B cell (primary cell): ENCODE measurements at regions not wholly inside any gene's neighbourhood (a gene's known extent, or its start where the extent isn't known, plus 50 kb on each side); places are given as distances from the start of the nearest gene placed in this dataset.

Experiments
- ATAC-seq: fragments of 200-7000 bp; cut with Tn5 transposase; one replicate; pipeline ENCODE4 v1.10.0; 2021; ENCODE audit warnings: low read depth, mild to moderate bottlenecking, moderate number of reproducible peaks, moderate library complexity
- CTCF ChIA-PET: fragments of 350-600 bp; sonication (Branson Sonifier 250); formaldehyde crosslinking; loops from one replicate; lab custom pipeline; 2021; ENCODE audit warnings: antibody characterized with exemption, inconsistent platforms; lab: Charles Lee
- POLR2A ChIA-PET: fragments of 350-600 bp; sonication (Branson Sonifier 250); formaldehyde crosslinking; loops from one replicate; lab custom pipeline; 2021; ENCODE audit warnings: antibody characterized with exemption; lab: Charles Lee
- DNase-seq: peaks from one replicate; pipeline ENCODE4 v3.0.0; 2013
- H2AFZ ChIP-seq: 2 replicates; pipeline ENCODE4 v1.6.1; 2012; ENCODE audit warnings: mild to moderate bottlenecking, low read depth, low read length; ENCODE audit not compliant: insufficient read depth, poor library complexity, severe bottlenecking
- H3K27ac ChIP-seq, 2 donors: 1 replicate in 1 of 2; 2 replicates in 1 of 2; pipeline ENCODE4 v1.5.1; 2012 to 2013; ENCODE audit warnings: low read length in 2 of 2, mild to moderate bottlenecking in 2 of 2, moderate library complexity in 1 of 2
- H3K27me3 ChIP-seq, 4 experiments: fragments of 200-600 bp in 1 of 4; sonication (generic) in 1 of 4; replicated peaks in 1 of 4; 1 replicate in 2 of 4; 2 replicates in 2 of 4; pipeline versions ENCODE4 v1.6.1 to v1.7.0; 2013 to 2016; ENCODE audit warnings: low read length in 3 of 4, mild to moderate bottlenecking in 2 of 4, mixed read lengths in 1 of 4, moderate library complexity in 1 of 4; ENCODE audit not compliant: insufficient read depth in 4 of 4, control insufficient read depth in 3 of 4; ENCODE audit errors: control extremely low read depth in 1 of 4
- H3K36me3 ChIP-seq, 2 experiments: replicated peaks in 1 of 2; 1 replicate in 1 of 2; 2 replicates in 1 of 2; pipeline versions ENCODE4 v1.6.1 to v1.7.1; 2013; ENCODE audit warnings: low read length in 1 of 2; ENCODE audit not compliant: insufficient read depth in 2 of 2, control insufficient read depth in 1 of 2; ENCODE audit errors: control extremely low read depth in 1 of 2, extremely low read depth in 1 of 2
- H3K4me1 ChIP-seq, 2 donors: fragments of 200-600 bp in 1 of 2; sonication (generic) in 1 of 2; 1 replicate in 1 of 2; 2 replicates in 1 of 2; pipeline versions ENCODE4 v1.5.1 to v1.6.1; 2013 to 2017; ENCODE audit warnings: low read length in 2 of 2; ENCODE audit not compliant: control insufficient read depth in 2 of 2, insufficient read depth in 2 of 2
- H3K4me2 ChIP-seq: replicated peaks from 2 replicates; pipeline ENCODE3; 2012; ENCODE audit warnings: mild to moderate bottlenecking, low read depth, low read length; ENCODE audit not compliant: poor library complexity, severe bottlenecking
- H3K4me3 ChIP-seq, 5 experiments: fragments of 200-600 bp in 1 of 5; sonication (generic) in 1 of 5; 1 replicate in 3 of 5; 2 replicates in 2 of 5; pipeline versions ENCODE4 v1.5.1 to v1.7.0; 2011 to 2016; ENCODE audit warnings: low read length in 4 of 5, mild to moderate bottlenecking in 4 of 5, low read depth in 2 of 5, control low read depth in 1 of 5, moderate library complexity in 1 of 5; ENCODE audit not compliant: insufficient read depth in 1 of 5; ENCODE audit errors: control extremely low read depth in 1 of 5, extremely low read depth in 1 of 5
- H3K79me2 ChIP-seq: fragments of 200-600 bp; sonication (generic); one replicate; pipeline ENCODE4 v1.6.0; 2016; ENCODE audit warnings: low read length; ENCODE audit not compliant: control insufficient read depth, insufficient read depth
- H3K9ac ChIP-seq: fragments of 200-600 bp; sonication (generic); 2 replicates; pipeline ENCODE4 v1.6.1; 2017; ENCODE audit warnings: mild to moderate bottlenecking, low read length, moderate library complexity
- H3K9me3 ChIP-seq, 3 donors: one replicate each; pipeline versions ENCODE4 v1.6.1 to v1.7.1; 2013; ENCODE audit warnings: low read length in 2 of 3; ENCODE audit not compliant: control insufficient read depth in 2 of 3, insufficient read depth in 1 of 3; ENCODE audit errors: control extremely low read depth in 1 of 3
- H4K20me1 ChIP-seq: 2 replicates; pipeline ENCODE4 v1.6.0; 2012; ENCODE audit warnings: mild to moderate bottlenecking, low read length; ENCODE audit not compliant: insufficient read depth, control insufficient read depth, poor library complexity, severe bottlenecking
- H3K27ac Mint-ChIP-seq: one replicate; pipeline ENCODE4 v1.8.0; 2021; ENCODE audit warnings: mixed read lengths
- H3K27me3 Mint-ChIP-seq: one replicate; pipeline ENCODE4 v1.8.0; 2021; ENCODE audit warnings: mixed read lengths
- H3K4me1 Mint-ChIP-seq: one replicate; pipeline ENCODE4 v1.8.0; 2021; ENCODE audit warnings: mixed read lengths
- H3K4me3 Mint-ChIP-seq: one replicate; pipeline ENCODE4 v1.8.0; 2021; ENCODE audit warnings: mixed read lengths
- H3K9me3 Mint-ChIP-seq: one replicate; pipeline ENCODE4 v1.8.0; 2022; ENCODE audit warnings: mixed read lengths; ENCODE audit not compliant: insufficient read depth
- CTCF ChIP-seq: fragments of 200-600 bp; IDR thresholded peaks from one replicate; pipeline ENCODE4 v1.8.0; 2022; ENCODE audit warnings: antibody characterized with exemption, mild to moderate bottlenecking
- EZH2 ChIP-seq: IDR thresholded peaks from 2 replicates; pipeline ENCODE4 v1.6.1; 2012; ENCODE audit warnings: borderline replicate concordance, low read depth, mild to moderate bottlenecking, moderate library complexity, low read length; ENCODE audit not compliant: insufficient read depth, poor library complexity, severe bottlenecking
- WGBS: methylation state at CpG from one replicate; pipeline ENCODE4 v1.1.5; 2013; ENCODE audit warnings: missing lambda C conversion rate; ENCODE audit not compliant: insufficient coverage; 5-methylcytosine and 5-hydroxymethylcytosine counted together
- intact Hi-C: fragments of 100-400 bp; cut with micrococcal nuclease; formaldehyde crosslinking; loops from one replicate; pipeline ENCODE4 v1.10.0; 2022

DNA sequence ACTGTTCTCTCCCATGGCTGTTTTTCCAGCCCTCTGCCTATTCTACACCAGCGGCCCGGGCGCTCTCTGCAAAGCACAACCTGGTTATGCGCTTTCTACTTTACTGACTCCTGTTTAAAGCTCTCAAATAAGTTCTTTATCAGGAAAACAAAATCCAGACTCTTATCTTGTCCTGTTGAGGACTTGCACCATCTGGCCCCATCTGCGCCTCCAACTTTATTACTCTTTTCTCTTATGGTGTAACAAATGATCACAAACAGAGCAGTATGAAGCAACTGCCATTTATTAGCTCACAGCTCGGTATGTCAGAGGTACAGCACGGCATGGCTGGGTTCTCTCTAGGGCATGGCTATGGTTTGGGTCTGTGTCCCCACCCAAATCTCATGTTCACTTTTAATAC is 236.5 kb upstream of the NT5C1B start:
- H3K36me3 ChIP-seq: no peaks in the 10 kb centered on the region
- DNase-seq (no peak), ATAC-seq (no peak)
- intact Hi-C loops: no loop called here
- H3K4me3 Mint-ChIP-seq: no peak overlapping the region
- no peaks in the 10 kb centered on the region for H3K9me3 ChIP-seq
- H3K79me2 ChIP-seq: no peaks in the 10 kb centered on the region
- H3K9me3 Mint-ChIP-seq: no peaks in the 10 kb centered on the region
- no peak overlapping the region for H3K4me3 ChIP-seq
- no peak overlapping the region for H3K4me2 ChIP-seq
- H3K4me1 ChIP-seq: no peaks in the 10 kb centered on the region
- H2AFZ ChIP-seq: no peak overlapping the region
- no peaks in the 10 kb centered on the region for H3K27me3 Mint-ChIP-seq
- H3K27ac ChIP-seq: no peak overlapping the region
- TF ChIP-seq CTCF (no peak), EZH2 (no peak)
- H3K27ac Mint-ChIP-seq: no peak overlapping the region
- CTCF ChIA-PET: no interaction called here
- WGBS: 75% methylated on average over 1 of the region's 7 CpGs
- POLR2A ChIA-PET: no interaction called here
- no peaks in the 10 kb centered on the region for H4K20me1 ChIP-seq
- no peak overlapping the region for H3K9ac ChIP-seq
- no peaks in the 10 kb centered on the region for H3K27me3 ChIP-seq
- no peaks in the 10 kb centered on the region for H3K4me1 Mint-ChIP-seq

DNA sequence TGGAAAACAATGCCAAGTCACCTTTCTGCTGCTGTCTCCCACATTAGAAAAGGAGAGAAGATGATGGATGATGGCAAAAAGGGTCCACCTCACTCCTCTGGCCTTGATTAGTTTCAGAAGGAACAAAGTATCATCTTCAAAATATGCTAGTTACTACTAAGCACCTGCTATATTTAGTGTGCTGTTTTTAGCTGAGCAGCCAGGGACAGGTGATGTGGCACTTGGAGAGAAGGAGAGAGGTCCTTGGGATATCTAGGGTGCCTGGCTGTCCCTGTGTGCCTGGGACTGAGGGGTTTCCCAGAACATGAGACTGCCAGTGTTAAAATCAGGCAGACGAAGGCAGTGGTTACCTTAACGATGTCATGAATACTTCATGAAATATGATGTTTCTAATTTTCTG is 235.5 kb upstream of the NT5C1B start:
- no peak for TF ChIP-seq EZH2
- no peak for TF ChIP-seq CTCF
- no peak overlapping the region for H3K4me2 ChIP-seq
- no peak overlapping the region for H3K27ac ChIP-seq
- WGBS: 89% methylated on average over 2 of the region's 2 CpGs
- CTCF ChIA-PET: no interaction called here
- no peaks in the 10 kb centered on the region for H3K4me1 ChIP-seq
- no peak for ATAC-seq
- POLR2A ChIA-PET: no interaction called here
- no peaks in the 10 kb centered on the region for H3K4me1 Mint-ChIP-seq
- no peak overlapping the region for H3K27ac Mint-ChIP-seq
- no peaks in the 10 kb centered on the region for H3K79me2 ChIP-seq
- H3K9ac ChIP-seq: no peak overlapping the region
- no peaks in the 10 kb centered on the region for H4K20me1 ChIP-seq
- H3K4me3 ChIP-seq: no peak overlapping the region
- intact Hi-C loops: no loop called here
- DNase-seq: no peak
- no peaks in the 10 kb centered on the region for H3K36me3 ChIP-seq
- no peak overlapping the region for H3K4me3 Mint-ChIP-seq
- H3K9me3 Mint-ChIP-seq: no peaks in the 10 kb centered on the region
- no peaks in the 10 kb centered on the region for H3K9me3 ChIP-seq
- no peak overlapping the region for H2AFZ ChIP-seq
- no peaks in the 10 kb centered on the region for H3K27me3 ChIP-seq
- no peaks in the 10 kb centered on the region for H3K27me3 Mint-ChIP-seq
